SK-N-SH treated with all-trans-retinoic acid at 6 μM for 48 hours (cell line): ENCODE measurements at regions not wholly inside any gene's neighbourhood (a gene's known extent, or its start where the extent isn't known, plus 50 kb on each side); places are given as distances from the start of the nearest gene placed in this dataset.

ENCODE experiments used
- ARNTL ChIP-seq: fragments of 450-650 bp; formaldehyde crosslinking; IDR thresholded peaks from 2 replicates; pipeline ENCODE4 v1.5.0; 2020; ENCODE audit warnings: low read depth, mild to moderate bottlenecking, moderate library complexity, borderline replicate concordance
- CSRNP3 ChIP-seq: fragments of 250-450 bp; sonication (Bioruptor Pico); IDR thresholded peaks from 2 replicates; pipeline ENCODE4 v1.5.1; 2021; ENCODE audit warnings: mild to moderate bottlenecking, moderate library complexity
- OSR1 ChIP-seq: fragments of 250-450 bp; sonication (Bioruptor Pico); IDR thresholded peaks from 2 replicates; pipeline ENCODE4 v1.8.0; 2022; ENCODE audit warnings: moderate library complexity, mild to moderate bottlenecking, inconsistent platforms
- RARB ChIP-seq: fragments of 250-450 bp; sonication (Bioruptor Pico); IDR thresholded peaks from 2 replicates; pipeline ENCODE4 v1.8.0; 2021; ENCODE audit warnings: mild to moderate bottlenecking, moderate library complexity
- ZFP3 ChIP-seq: fragments of 250-450 bp; sonication (Bioruptor Pico); IDR thresholded peaks from 2 replicates; pipeline ENCODE4 v1.5.0; 2020; ENCODE audit warnings: mild to moderate bottlenecking, moderate library complexity
- ZNF565 ChIP-seq: fragments of 450-650 bp; formaldehyde crosslinking; conservative IDR thresholded peaks from 2 replicates; pipeline ENCODE4 v1.5.0; 2020; ENCODE audit warnings: low read depth, mild to moderate bottlenecking, moderate library complexity
- TF ChIP-seq, protein P1 (sequence below): fragments of 250-450 bp; sonication (Bioruptor Pico); IDR thresholded peaks from 2 replicates; pipeline ENCODE4 v1.8.0; 2020; ENCODE audit warnings: mild to moderate bottlenecking, moderate library complexity, borderline replicate concordance
- TF ChIP-seq, protein P2 (sequence below): fragments of 250-450 bp; sonication (Bioruptor Pico); IDR thresholded peaks from 2 replicates; pipeline ENCODE4 v1.5.0; 2020; ENCODE audit warnings: mild to moderate bottlenecking, moderate library complexity

DNA sequence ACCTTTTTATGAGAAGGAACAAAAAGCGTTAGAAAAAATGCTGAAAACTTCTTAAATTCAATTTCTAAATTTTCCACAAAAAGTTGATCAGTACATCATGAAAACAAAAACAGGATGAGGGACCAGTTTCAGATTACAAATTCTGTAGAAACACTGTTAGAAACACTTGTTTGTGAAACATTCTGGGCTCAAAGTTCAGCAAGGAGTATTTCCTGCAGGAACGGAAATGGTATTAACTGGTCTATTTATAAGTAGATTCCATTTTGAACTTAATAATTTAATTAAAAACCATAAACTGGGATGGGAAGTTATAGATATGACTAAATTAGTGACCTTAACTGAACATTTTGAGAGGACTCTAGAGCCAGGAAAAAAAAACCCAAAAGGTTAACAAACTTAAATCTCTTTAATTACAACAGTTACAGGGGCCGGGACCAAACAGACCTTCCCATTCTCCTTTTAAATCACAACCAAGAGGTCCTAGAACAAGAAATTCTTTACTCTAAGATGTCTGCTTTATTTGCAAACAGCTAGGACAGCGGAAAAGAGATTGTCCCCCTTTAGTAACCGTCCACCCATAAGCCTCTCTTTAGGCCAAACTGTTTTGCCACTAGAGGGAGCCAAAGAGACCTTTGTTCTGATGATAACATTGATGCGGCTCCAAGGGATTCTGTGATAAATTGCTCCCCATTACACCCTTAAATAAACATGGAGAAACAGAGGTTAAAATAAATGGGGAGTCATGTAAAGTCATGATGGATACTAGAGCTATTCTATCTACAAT, 69.0 kb upstream of the RERGL start:
- TF ChIP-seq RARB (CRISPR knock-in tag) (no peak), CSRNP3 (CRISPR knock-in tag) (no peak), ZNF565 (CRISPR knock-in tag) (no peak), ZFP3 (CRISPR knock-in tag) (no peak), ARNTL (no peak), OSR1 (CRISPR knock-in tag) (no peak)
- TF ChIP-seq, protein P1, sequence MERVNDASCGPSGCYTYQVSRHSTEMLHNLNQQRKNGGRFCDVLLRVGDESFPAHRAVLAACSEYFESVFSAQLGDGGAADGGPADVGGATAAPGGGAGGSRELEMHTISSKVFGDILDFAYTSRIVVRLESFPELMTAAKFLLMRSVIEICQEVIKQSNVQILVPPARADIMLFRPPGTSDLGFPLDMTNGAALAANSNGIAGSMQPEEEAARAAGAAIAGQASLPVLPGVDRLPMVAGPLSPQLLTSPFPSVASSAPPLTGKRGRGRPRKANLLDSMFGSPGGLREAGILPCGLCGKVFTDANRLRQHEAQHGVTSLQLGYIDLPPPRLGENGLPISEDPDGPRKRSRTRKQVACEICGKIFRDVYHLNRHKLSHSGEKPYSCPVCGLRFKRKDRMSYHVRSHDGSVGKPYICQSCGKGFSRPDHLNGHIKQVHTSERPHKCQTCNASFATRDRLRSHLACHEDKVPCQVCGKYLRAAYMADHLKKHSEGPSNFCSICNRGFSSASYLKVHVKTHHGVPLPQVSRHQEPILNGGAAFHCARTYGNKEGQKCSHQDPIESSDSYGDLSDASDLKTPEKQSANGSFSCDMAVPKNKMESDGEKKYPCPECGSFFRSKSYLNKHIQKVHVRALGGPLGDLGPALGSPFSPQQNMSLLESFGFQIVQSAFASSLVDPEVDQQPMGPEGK: no peak
- TF ChIP-seq, protein P2, sequence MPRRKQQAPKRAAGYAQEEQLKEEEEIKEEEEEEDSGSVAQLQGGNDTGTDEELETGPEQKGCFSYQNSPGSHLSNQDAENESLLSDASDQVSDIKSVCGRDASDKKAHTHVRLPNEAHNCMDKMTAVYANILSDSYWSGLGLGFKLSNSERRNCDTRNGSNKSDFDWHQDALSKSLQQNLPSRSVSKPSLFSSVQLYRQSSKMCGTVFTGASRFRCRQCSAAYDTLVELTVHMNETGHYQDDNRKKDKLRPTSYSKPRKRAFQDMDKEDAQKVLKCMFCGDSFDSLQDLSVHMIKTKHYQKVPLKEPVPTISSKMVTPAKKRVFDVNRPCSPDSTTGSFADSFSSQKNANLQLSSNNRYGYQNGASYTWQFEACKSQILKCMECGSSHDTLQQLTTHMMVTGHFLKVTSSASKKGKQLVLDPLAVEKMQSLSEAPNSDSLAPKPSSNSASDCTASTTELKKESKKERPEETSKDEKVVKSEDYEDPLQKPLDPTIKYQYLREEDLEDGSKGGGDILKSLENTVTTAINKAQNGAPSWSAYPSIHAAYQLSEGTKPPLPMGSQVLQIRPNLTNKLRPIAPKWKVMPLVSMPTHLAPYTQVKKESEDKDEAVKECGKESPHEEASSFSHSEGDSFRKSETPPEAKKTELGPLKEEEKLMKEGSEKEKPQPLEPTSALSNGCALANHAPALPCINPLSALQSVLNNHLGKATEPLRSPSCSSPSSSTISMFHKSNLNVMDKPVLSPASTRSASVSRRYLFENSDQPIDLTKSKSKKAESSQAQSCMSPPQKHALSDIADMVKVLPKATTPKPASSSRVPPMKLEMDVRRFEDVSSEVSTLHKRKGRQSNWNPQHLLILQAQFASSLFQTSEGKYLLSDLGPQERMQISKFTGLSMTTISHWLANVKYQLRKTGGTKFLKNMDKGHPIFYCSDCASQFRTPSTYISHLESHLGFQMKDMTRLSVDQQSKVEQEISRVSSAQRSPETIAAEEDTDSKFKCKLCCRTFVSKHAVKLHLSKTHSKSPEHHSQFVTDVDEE: no peak
